ACC112 (cell line): ENCODE measurements at regions not wholly inside any gene's neighbourhood (a gene's known extent, or its start where the extent isn't known, plus 50 kb on each side); places are given as distances from the start of the nearest gene placed in this dataset.

Source experiments
- H2AFZ ChIP-seq: fragments of 200-600 bp; sonication (generic); one replicate; pipeline ENCODE4 v1.6.0; 2017; ENCODE audit warnings: antibody characterized with exemption, low read length; ENCODE audit not compliant: unreplicated experiment
- H3K27ac ChIP-seq: fragments of 200-600 bp; sonication (generic); 2 replicates; pipeline ENCODE4 v1.5.1; 2014; ENCODE audit warnings: low read depth, mild to moderate bottlenecking, antibody characterized with exemption, low read length, moderate library complexity
- H3K27me3 ChIP-seq: fragments of 200-600 bp; sonication (generic); 2 replicates; pipeline ENCODE4 v1.6.1; 2014; ENCODE audit warnings: mild to moderate bottlenecking, antibody characterized with exemption, low read length, moderate library complexity, mixed read lengths; ENCODE audit not compliant: insufficient read depth
- H3K36me3 ChIP-seq: fragments of 200-600 bp; sonication (generic); 2 replicates; pipeline ENCODE4 v1.6.1; 2016; ENCODE audit warnings: mild to moderate bottlenecking, antibody characterized with exemption, low read length, moderate library complexity, mixed read lengths; ENCODE audit not compliant: insufficient read depth
- H3K4me1 ChIP-seq: fragments of 200-600 bp; sonication (generic); one replicate; pipeline ENCODE4 v1.6.1; 2016; ENCODE audit warnings: low read length, mixed read lengths; ENCODE audit not compliant: insufficient read depth, unreplicated experiment, control insufficient read depth
- H3K4me3 ChIP-seq: fragments of 200-600 bp; sonication (generic); 2 replicates; pipeline ENCODE4 v1.5.1; 2014; ENCODE audit warnings: mild to moderate bottlenecking, low read depth, low read length
- H3K79me2 ChIP-seq: fragments of 200-600 bp; sonication (generic); one replicate; pipeline ENCODE4 v1.6.0; 2016; ENCODE audit warnings: low read length; ENCODE audit not compliant: control insufficient read depth, unreplicated experiment, insufficient read depth

GRCh38 chr6:2522521-2522920 is 228.2 kb downstream of the MYLK4 start:
- Histone ChIP-seq H3K79me2 (no peaks in the 10 kb centered on the region), H3K4me3 (no peak overlapping the region), H3K27ac (peak overlapping the region; percentile 49; the same call in 1 of the 2 replicates), H3K4me1 (peaks cover 15% of the 10 kb centered on the region), H3K36me3 (no peaks in the 10 kb centered on the region), H3K27me3 (no peaks in the 10 kb centered on the region), H2AFZ (no peak overlapping the region)

- no peaks in the 10 kb centered on the region for H3K27me3 ChIP-seq
- H3K4me1 ChIP-seq, result peaks cover 10% of the 10 kb centered on the region
- H3K4me3 ChIP-seq, result no peak overlapping the region
- no peaks in the 10 kb centered on the region for H3K36me3 ChIP-seq
- H3K27ac ChIP-seq, result no peak overlapping the region
- no peaks in the 10 kb centered on the region for H3K79me2 ChIP-seq
- H2AFZ ChIP-seq, result no peak overlapping the region
Observed at GRCh38 chr6:2517855-2518473, 232.8 kb downstream of the MYLK4 start.

GRCh38 chr6:2517401-2517800 is 233.3 kb downstream of the MYLK4 start:
- H3K4me3 ChIP-seq, result no peak overlapping the region

GRCh38 chr6:2516059-2516458 is 234.7 kb downstream of the MYLK4 start:
- H3K4me1 ChIP-seq, result no peaks in the 10 kb centered on the region
- no peak overlapping the region for H2AFZ ChIP-seq
- no peak overlapping the region for H3K4me3 ChIP-seq
- no peak overlapping the region for H3K27ac ChIP-seq
- no peaks in the 10 kb centered on the region for H3K79me2 ChIP-seq
- no peaks in the 10 kb centered on the region for H3K36me3 ChIP-seq
- H3K27me3 ChIP-seq, result no peaks in the 10 kb centered on the region

More at GRCh38 chr6:2517401-2517800, 233.3 kb downstream of the MYLK4 start:
- no peaks in the 10 kb centered on the region for H3K79me2 ChIP-seq
- H3K36me3 ChIP-seq, result no peaks in the 10 kb centered on the region
- H3K27ac ChIP-seq, result no peak overlapping the region
- H3K27me3 ChIP-seq, result no peaks in the 10 kb centered on the region
- H3K4me1 ChIP-seq, result peaks cover 5% of the 10 kb centered on the region
- H2AFZ ChIP-seq, result no peak overlapping the region

GRCh38 chr6:2514965-2515543 is 235.7 kb downstream of the MYLK4 start:
- Histone ChIP-seq H3K27ac (no peak overlapping the region), H3K4me3 (no peak overlapping the region), H3K4me1 (no peaks in the 10 kb centered on the region), H3K79me2 (no peaks in the 10 kb centered on the region), H3K36me3 (no peaks in the 10 kb centered on the region), H2AFZ (no peak overlapping the region), H3K27me3 (peaks cover 3% of the 10 kb centered on the region; the same call in 1 of the 2 replicates)

GRCh38 chr6:2512802-2513201 is 237.9 kb downstream of the MYLK4 start:
- Histone ChIP-seq H3K4me3 (no peak overlapping the region), H3K36me3 (no peaks in the 10 kb centered on the region), H3K79me2 (no peaks in the 10 kb centered on the region), H3K27ac (no peak overlapping the region), H2AFZ (no peak overlapping the region), H3K27me3 (peaks cover 25% of the 10 kb centered on the region), H3K4me1 (no peaks in the 10 kb centered on the region)

GRCh38 chr6:2510316-2510715 is 240.4 kb downstream of the MYLK4 start:
- Histone ChIP-seq H3K4me1 (no peaks in the 10 kb centered on the region), H3K4me3 (no peak overlapping the region), H3K36me3 (no peaks in the 10 kb centered on the region), H3K27me3 (peaks cover 47% of the 10 kb centered on the region), H2AFZ (no peak overlapping the region), H3K79me2 (no peaks in the 10 kb centered on the region), H3K27ac (no peak overlapping the region)

GRCh38 chr6:2509711-2510110 is 241.0 kb downstream of the MYLK4 start:
- Histone ChIP-seq H3K4me1 (no peaks in the 10 kb centered on the region), H3K27me3 (peaks cover 47% of the 10 kb centered on the region), H2AFZ (no peak overlapping the region), H3K4me3 (no peak overlapping the region), H3K27ac (no peak overlapping the region), H3K36me3 (no peaks in the 10 kb centered on the region), H3K79me2 (no peaks in the 10 kb centered on the region)

- no peaks in the 10 kb centered on the region for H3K36me3 ChIP-seq
- no peak overlapping the region for H3K27ac ChIP-seq
- H3K4me3 ChIP-seq, result no peak overlapping the region
- peaks cover 47% of the 10 kb centered on the region for H3K27me3 ChIP-seq
- H2AFZ ChIP-seq, result no peak overlapping the region
- no peaks in the 10 kb centered on the region for H3K4me1 ChIP-seq
- no peaks in the 10 kb centered on the region for H3K79me2 ChIP-seq
Observed at GRCh38 chr6:2508071-2508470, 242.7 kb downstream of the MYLK4 start.

GRCh38 chr6:2507521-2508037 is 243.1 kb downstream of the MYLK4 start:
- Histone ChIP-seq H3K4me3 (no peak overlapping the region), H3K79me2 (no peaks in the 10 kb centered on the region), H2AFZ (no peak overlapping the region), H3K36me3 (no peaks in the 10 kb centered on the region), H3K27ac (no peak overlapping the region), H3K4me1 (peaks cover 5% of the 10 kb centered on the region), H3K27me3 (peaks cover 47% of the 10 kb centered on the region)

- H3K27me3 ChIP-seq, result peaks cover 47% of the 10 kb centered on the region
- H3K79me2 ChIP-seq, result no peaks in the 10 kb centered on the region
- peaks cover 10% of the 10 kb centered on the region for H3K4me1 ChIP-seq
- no peaks in the 10 kb centered on the region for H3K36me3 ChIP-seq
- no peak overlapping the region for H2AFZ ChIP-seq
- H3K4me3 ChIP-seq, result no peak overlapping the region
- no peak overlapping the region for H3K27ac ChIP-seq
Observed at GRCh38 chr6:2507016-2507415, 243.7 kb downstream of the MYLK4 start.
